Heart left ventricle (tissue), 16 donors: ENCODE measurements at regions not wholly inside any gene's neighbourhood (a gene's known extent, or its start where the extent isn't known, plus 50 kb on each side); places are given as distances from the start of the nearest gene placed in this dataset.

Experiments used
- ATAC-seq, 4 donors: fragments of 200-7000 bp; cut with Tn5 transposase; one replicate each; pipeline ENCODE4 v1.9.1; 2020 to 2022; ENCODE audit warnings: moderate library complexity in 4 of 4, mild to moderate bottlenecking in 3 of 4, moderate number of reproducible peaks in 1 of 4
- DNase-seq, 5 donors: peaks; one replicate each; pipeline ENCODE4 v3.0.0-alpha.2; 2020
- H3K27ac ChIP-seq, 12 donors: fragments of 200-600 bp; sonication (generic) in 4 of 12; one replicate each; pipeline versions ENCODE4 v1.5.0 to v1.8.0; 2016 to 2022; ENCODE audit warnings: mild to moderate bottlenecking in 2 of 12
- H3K27me3 ChIP-seq, 9 donors: fragments of 200-600 bp; sonication (generic) in 2 of 9; one replicate each; pipeline versions ENCODE4 v1.5.1 to v1.8.0; 2016 to 2022; ENCODE audit warnings: mild to moderate bottlenecking in 3 of 9
- H3K36me3 ChIP-seq, 9 donors: fragments of 200-600 bp; sonication (generic) in 2 of 9; one replicate each; pipeline versions ENCODE4 v1.5.0 to v1.8.0; 2018 to 2022; ENCODE audit warnings: mild to moderate bottlenecking in 2 of 9
- H3K4me1 ChIP-seq, 12 donors: fragments of 200-600 bp; sonication (generic) in 4 of 12; one replicate each; pipeline versions ENCODE4 v1.5.0 to v1.8.0; 2016 to 2022; ENCODE audit warnings: mild to moderate bottlenecking in 3 of 12
- H3K4me3 ChIP-seq, 12 donors: fragments of 200-600 bp; sonication (generic) in 4 of 12; one replicate each; pipeline versions ENCODE4 v1.5.0 to v1.8.0; 2017 to 2022; ENCODE audit warnings: mild to moderate bottlenecking in 9 of 12, moderate library complexity in 4 of 12
- H3K9me3 ChIP-seq, 12 donors: fragments of 200-600 bp; sonication (generic) in 4 of 12; one replicate each; pipeline versions ENCODE4 v1.5.0 to v1.8.0; 2016 to 2022; ENCODE audit warnings: mild to moderate bottlenecking in 1 of 12
- CTCF ChIP-seq, 12 donors: fragments of 200-600 bp; sonication (generic) in 4 of 12; IDR thresholded peaks; one replicate each; pipeline versions ENCODE4 v1.5.0 to v1.8.0; 2018 to 2022; ENCODE audit warnings: antibody characterized with exemption in 12 of 12, mild to moderate bottlenecking in 5 of 12
- POLR2A ChIP-seq, 2 donors: fragments of 450-650 bp; IDR thresholded peaks; one replicate each; pipeline ENCODE4 v1.6.1; 2017; ENCODE audit warnings: antibody characterized with exemption in 2 of 2, mild to moderate bottlenecking in 2 of 2, moderate library complexity in 2 of 2
- WGBS, 4 donors: extraction: QIAGEN DNeasy Blood & Tissue Kit in 2 of 4; methylation state at CpG; one replicate each; pipeline versions ENCODE4 v1.1.5 to v1.1.7; 2013 to 2018; 5-methylcytosine and 5-hydroxymethylcytosine counted together
- intact Hi-C, 10 donors: fragments of 100-400 bp; cut with DNase I; formaldehyde crosslinking; loops; one replicate each; pipeline versions ENCODE4 v1.11.1 to v1.14.2; 2022
- donor health status: ischemic (EF 13 %, LVEDD 7.1; RV severe dilation, severe dysfunction).
- donor health status: healthy with polysubstance abuse.
- donor health status: DM: no; HTN: yes; CAD: no.
- donor health status: DM: no; HTN: no; CAD: no.
- donor health status: ischemic (EF 25% LVEDD 6.9; RV normal size, moderate dysfunction).
- donor health status: ischemic (EF 25% LVEDD 5.7; RV mildly dilated, moderate dysfunction).
- donor health status: healthy.
- donor health status: DM: yes; HTN: yes; CAD: no.
- donor health status: ischemic (EF 35%, LVEDD 5.7; RV mildly dilated, moderate dysfunction).
- donor health status: nonischemic (EF 11% LVEDD 7.7; RV severe dilation, severe dysfunction).
- donor health status: DM: yes; HTN: yes; CAD: no.
- donor health status: PGD.
- donor health status: ischemic (EF 29% LVEDD 5.4; RV normal size, mild dysfunction).
- donor health status: nonischemic (EF 23%, LVEDD 6.1; RV moderate dilation, normal function).

GRCh38 chr6:40210628-40211056 is 276.4 kb upstream of the MOCS1 start:
- H3K36me3 ChIP-seq = no peaks in the 10 kb centered on the region
- WGBS, 4 donors = 0 to 5% (median 2%) methylated on average over 1 of the region's 1 CpG
- no peak overlapping the region for H3K4me3 ChIP-seq
- DNase-seq = no peak
- H3K4me1 ChIP-seq = peaks cover 0 to 2% (median 0%) of the 10 kb centered on the region in 12 donors
- H3K27me3 ChIP-seq = no peaks in the 10 kb centered on the region
- no peak overlapping the region for H3K27ac ChIP-seq
- TF ChIP-seq POLR2A (IDR thresholded peaks at IDR 0.05) = no peak
- no peak for TF ChIP-seq CTCF (IDR thresholded peaks at IDR 0.05)
- peak in 3 of 4 donors; percentile 34 to 61 (median 58) for ATAC-seq
- intact Hi-C loops = no loop called here
- H3K9me3 ChIP-seq = peaks cover 0 to 6% (median 0%) of the 10 kb centered on the region in 12 donors

DNA sequence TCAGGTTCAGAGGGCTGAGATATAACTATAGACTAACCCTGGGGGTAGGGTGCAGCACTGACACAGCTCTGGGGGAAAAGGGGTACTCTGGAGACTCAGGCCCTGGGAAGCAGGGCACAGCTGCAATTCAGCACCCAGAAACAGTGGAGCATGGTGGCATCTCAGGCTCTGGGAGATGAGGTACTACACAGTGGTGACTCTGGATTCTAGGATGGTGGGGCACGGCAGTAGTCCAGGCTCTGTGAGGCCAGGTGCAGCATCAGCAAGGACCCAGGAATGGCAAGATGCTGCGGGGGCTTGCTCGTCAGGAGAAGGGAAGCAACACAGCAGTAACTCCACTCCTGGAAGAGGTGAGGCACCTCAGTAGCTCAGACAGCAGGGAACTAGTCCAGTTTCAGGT is 271.5 kb upstream of the MOCS1 start:
- Histone ChIP-seq H3K4me3 (no peak overlapping the region), H3K36me3 (no peaks in the 10 kb centered on the region), H3K27me3 (no peaks in the 10 kb centered on the region), H3K27ac (no peak overlapping the region), H3K9me3 (peaks cover 0 to 45% (median 20%) of the 10 kb centered on the region in 12 donors), H3K4me1 (peaks cover 0 to 2% (median 0%) of the 10 kb centered on the region in 12 donors)
- no peak for TF ChIP-seq CTCF (IDR thresholded peaks at IDR 0.05)
- no peak for TF ChIP-seq POLR2A (IDR thresholded peaks at IDR 0.05)
- ATAC-seq (no peak), DNase-seq (no peak)
- intact Hi-C loops = no loop called here
- 59 to 85% (median 77%) methylated on average over 3 of the region's 3 CpGs for WGBS, 4 donors

- Histone ChIP-seq H3K9me3 (peaks cover 0 to 45% (median 20%) of the 10 kb centered on the region in 12 donors), H3K4me3 (no peak overlapping the region), H3K36me3 (no peaks in the 10 kb centered on the region), H3K27ac (no peak overlapping the region), H3K27me3 (no peaks in the 10 kb centered on the region), H3K4me1 (no peaks in the 10 kb centered on the region)
- DNase-seq (no peak), ATAC-seq (no peak)
- TF ChIP-seq POLR2A (IDR thresholded peaks at IDR 0.05) (no peak), CTCF (IDR thresholded peaks at IDR 0.05) (no peak)
- WGBS, 4 donors = 83 to 88% (median 85%) methylated on average over 1 of the region's 1 CpG
- intact Hi-C loops = no loop called here
These were observed 270.7 kb upstream of the MOCS1 start for GRCh38 chr6:40205004-40205403.

GRCh38 chr6:40197371-40197770 is 263.1 kb upstream of the MOCS1 start:
- no peak for DNase-seq
- Histone ChIP-seq H3K9me3 (peaks cover 0 to 16% (median 3%) of the 10 kb centered on the region in 12 donors), H3K4me1 (no peaks in the 10 kb centered on the region), H3K4me3 (no peak overlapping the region), H3K27ac (no peak overlapping the region), H3K27me3 (peaks cover 0 to 5% (median 0%) of the 10 kb centered on the region in 9 donors), H3K36me3 (no peaks in the 10 kb centered on the region)
- intact Hi-C loops = no loop called here
- TF ChIP-seq CTCF (IDR thresholded peaks at IDR 0.05) = no peak
- no peak for TF ChIP-seq POLR2A (IDR thresholded peaks at IDR 0.05)
- 84 to 92% (median 88%) methylated on average over 5 of the region's 5 CpGs for WGBS, 4 donors
- no peak for ATAC-seq
